Hypothalamus (tissue), 51 donors: ENCODE measurements at regions not wholly inside any gene's neighbourhood (a gene's known extent, or its start where the extent isn't known, plus 50 kb on each side); places are given as distances from the start of the nearest gene placed in this dataset.
"Not testable (repeated sequence)": the region's sequence is repeated elsewhere in the genome, so short reads cannot be mapped to it uniquely, and the experiment has no call there.

Experiments used
- DNase-seq, 51 donors: peaks; one replicate each; lab custom pipeline; 2025; lab: John Stamatoyannopoulos, UW

GRCh38 chr1:121443001-121443540 is 258.3 kb downstream of the SRGAP2C start:
- no peak for DNase-seq

GRCh38 chr1:121444096-121444495 is 259.3 kb downstream of the SRGAP2C start:
- DNase-seq: no peak

DNA sequence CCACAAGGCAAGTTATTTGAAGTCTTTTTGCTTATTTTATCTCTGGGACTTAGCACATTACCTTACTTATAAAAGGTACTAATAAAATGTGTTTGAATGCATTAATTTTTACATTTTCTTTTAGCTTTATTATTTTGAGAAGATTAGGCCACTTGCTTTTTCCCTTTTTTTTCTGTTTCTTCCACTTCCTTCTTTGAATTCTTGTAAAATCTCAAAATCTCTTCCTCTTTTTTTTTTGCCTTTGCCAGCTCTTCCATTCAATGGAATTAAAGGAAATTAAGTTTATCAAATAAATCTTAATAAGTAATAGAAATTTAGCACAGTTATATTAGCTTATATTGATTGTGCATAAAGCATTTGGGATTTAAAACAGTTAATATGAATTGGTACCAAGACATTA is 260.9 kb downstream of the SRGAP2C start:
- DNase-seq: no peak

- DNase-seq: not testable (repeated sequence)
Measured at GRCh38 chr1:121447280-121447923, 262.6 kb downstream of the SRGAP2C start.

DNA sequence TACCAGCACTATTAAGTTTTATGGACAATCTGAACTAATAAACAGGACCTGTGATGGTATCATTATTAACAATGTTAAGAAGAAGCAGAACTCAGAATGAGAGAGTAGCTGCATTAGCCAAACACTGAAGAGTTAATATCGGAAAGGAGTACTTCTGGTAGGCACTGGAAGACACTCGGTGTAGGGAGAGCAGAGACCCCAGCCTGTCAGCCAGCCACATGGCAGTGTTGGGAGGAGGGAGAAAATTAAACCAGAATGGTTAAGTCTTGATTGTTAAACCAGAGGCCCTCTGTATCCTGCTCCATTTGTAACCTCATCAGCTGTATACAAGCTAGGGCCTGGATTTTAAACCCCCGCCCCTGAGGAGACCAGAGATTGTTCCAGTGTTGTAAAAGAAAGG is 263.3 kb downstream of the SRGAP2C start:
- not testable (repeated sequence) for DNase-seq

- DNase-seq: no peak
Measured at GRCh38 chr1:121448851-121449250, 264.1 kb downstream of the SRGAP2C start.

GRCh38 chr1:121452484-121452883 is 267.7 kb downstream of the SRGAP2C start:
- no peak for DNase-seq

GRCh38 chr1:121458291-121459048 is 273.7 kb downstream of the SRGAP2C start:
- no peak for DNase-seq

DNA sequence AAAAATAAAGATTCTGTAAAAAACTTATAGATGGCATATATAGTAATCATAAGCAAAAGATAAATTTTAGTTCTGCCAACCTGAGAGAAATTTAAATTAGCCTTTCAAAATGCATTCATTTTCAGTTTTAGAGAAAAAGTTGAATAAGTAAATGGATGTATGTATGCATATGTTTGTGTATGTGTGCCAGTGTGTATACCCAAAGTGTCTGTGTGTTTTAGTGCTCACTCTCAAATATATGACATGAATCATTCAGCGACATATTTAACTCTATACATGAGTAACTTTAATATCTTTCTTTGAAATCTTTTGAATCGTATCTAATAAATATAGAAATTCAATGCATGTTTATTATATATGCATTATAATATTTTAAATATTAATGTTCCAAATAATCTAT is 274.5 kb downstream of the SRGAP2C start:
- DNase-seq: no peak

DNA sequence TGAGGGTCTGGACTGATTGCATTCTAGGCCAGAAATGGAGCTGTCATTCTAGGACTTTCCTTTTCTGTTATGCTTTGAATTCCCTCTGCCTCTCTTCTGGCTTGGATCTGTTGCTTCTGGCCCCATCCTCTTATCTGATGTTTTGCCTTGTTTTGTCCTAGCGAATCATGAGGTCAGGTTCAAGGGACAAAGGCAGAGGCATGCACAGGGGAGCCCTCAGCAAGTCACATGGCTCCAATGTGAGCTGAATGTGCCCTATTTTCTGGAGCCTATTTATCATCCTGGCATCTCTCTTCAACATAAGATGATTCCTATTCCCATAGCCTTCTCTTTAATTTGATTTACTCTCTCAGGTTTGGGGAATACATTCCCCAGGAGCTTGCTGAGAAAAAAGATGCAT is 284.6 kb downstream of the SRGAP2C start:
- not testable (repeated sequence) for DNase-seq

DNA sequence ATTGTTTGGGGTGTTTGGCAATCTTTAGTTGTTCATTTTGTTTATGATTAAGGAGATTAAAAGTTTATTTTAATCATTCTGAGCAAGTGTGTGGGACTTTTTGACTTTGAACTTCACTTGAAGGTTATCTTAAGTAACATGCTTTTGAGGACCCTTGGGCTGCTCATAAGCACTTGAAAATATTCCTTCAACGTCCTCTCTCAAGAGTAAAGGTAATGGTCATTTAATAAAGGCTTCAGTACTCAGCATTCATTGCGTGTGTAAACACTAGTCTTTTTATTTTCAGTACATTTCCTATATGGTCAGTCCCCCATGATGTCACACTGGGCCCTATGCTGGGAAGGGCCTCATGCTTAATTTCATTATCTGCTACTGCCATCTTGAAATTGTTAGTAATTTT is 285.6 kb downstream of the SRGAP2C start:
- not testable (repeated sequence) for DNase-seq

- DNase-seq: no peak
Measured at GRCh38 chr1:121471523-121471922, 286.7 kb downstream of the SRGAP2C start.

- DNase-seq: no peak
Measured at GRCh38 chr1:121472017-121472416, 287.2 kb downstream of the SRGAP2C start.

GRCh38 chr1:121483234-121483633 is 298.5 kb downstream of the SRGAP2C start:
- no peak for DNase-seq

- DNase-seq: no peak
Measured at GRCh38 chr1:121483961-121484424, 299.2 kb downstream of the SRGAP2C start.

GRCh38 chr1:121494796-121495195 is 310.0 kb downstream of the SRGAP2C start:
- not testable (repeated sequence) for DNase-seq

DNA sequence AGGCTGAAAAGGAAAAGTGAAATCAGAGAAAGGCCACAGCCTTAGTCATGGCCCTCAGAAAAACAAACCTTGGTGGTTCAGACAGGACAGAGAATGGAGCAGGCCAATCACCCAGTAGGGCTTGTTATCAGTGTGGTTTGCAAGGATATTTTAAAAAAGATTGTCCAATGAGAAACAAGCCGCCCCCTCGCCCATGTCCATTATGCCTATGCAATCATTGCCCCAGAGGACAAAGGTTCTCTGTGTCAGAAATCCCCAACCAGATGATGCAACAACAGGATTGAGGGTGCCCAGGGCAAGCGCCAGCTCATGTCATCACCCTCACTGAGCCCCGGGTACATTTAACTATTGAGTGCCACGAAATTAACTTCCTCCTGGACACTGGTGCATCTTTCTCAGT is 326.7 kb downstream of the SRGAP2C start:
- DNase-seq: peak in 7 of 51 donors; percentile 2 to 21 (median 5)

DNA sequence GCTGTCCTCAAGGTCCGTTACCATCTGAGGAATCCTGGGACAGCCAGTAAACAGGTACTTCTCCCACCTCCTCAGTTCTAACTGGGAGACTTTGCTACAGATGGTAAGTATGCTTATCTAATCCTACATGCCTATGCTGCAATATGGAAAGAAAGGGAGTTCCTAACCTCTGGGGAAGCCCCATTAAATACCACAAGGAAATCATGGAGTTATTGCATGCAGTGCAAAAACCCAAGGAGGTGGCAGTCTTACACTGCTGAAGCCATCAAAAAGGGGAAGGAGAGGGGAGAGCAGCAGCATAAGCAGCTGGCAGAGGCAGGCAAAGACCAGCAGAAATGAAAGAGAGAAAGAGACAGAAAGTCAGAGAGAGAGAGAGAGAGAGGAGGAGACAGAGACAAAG is 327.1 kb downstream of the SRGAP2C start:
- DNase-seq: not testable (repeated sequence)

DNA sequence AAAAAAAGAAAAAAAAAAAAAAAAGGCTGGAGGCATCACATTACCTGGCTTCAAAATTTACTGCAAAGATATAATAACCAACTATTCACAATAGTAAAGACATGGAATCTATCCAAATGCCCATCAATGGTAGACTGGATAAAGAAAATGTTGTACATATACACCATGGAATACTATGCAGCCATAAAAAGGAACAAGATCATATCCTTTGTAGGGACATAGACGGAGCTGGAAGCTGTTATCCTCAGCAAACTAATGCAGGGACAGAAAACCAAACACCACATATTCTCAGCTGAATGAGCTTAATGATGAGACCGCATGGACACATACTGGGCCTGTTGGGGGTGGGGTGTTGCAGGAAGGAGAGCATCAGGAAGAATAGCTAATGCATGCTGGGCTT is 330.5 kb downstream of the SRGAP2C start:
- no peak for DNase-seq

- DNase-seq: peak in 5 of 51 donors; percentile 0 to 12 (median 4)
Measured at GRCh38 chr1:121516234-121516967, 331.6 kb downstream of the SRGAP2C start.

GRCh38 chr1:121517586-121518230 is 332.9 kb downstream of the SRGAP2C start:
- no peak for DNase-seq
